ENCODE measurements at regions not wholly inside any gene's neighbourhood (a gene's known extent, or its start where the extent isn't known, plus 50 kb on each side); places are given as distances from the start of the nearest gene placed in this dataset.
"Not testable (repeated sequence)": the region's sequence is repeated elsewhere in the genome, so short reads cannot be mapped to it uniquely, and the experiment has no call there.

DNA sequence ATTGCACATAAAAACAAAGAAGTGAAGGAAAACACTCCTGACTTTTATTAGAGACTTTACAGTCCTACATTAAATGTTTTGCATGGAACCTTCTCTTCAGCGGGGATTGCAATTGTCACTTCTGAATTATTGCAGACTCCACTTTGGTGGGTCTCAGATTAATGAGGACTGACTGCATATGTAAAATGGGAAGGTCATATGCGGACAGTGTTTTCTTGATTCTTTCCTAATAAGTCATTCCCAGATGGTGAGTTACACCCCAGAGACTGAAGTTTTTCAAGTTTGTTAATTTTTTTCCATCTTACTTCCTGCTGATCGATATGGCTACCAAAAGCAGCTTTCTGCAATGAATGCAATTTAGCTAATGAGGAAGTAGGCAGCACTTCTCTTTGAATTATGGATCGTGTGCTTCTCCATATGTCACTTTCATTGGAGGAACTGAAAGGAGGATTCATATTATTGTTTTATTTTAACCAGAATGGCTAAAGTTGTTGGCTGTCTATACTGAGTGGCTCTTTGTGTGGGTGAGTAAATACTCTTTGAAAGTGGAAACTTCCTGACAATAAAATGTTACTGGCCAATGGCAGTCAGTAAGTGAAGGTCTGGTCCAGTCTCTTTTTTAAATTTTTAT, 119.3 kb upstream of the CLNK start:
- TF ChIP-seq CTCF (IDR thresholded peaks at IDR 0.05; ENCODE audit: extremely low read depth, missing control alignments) = no peak
- DNase-seq (ENCODE audit: low spot score) = no peak

- TF ChIP-seq CTCF (IDR thresholded peaks at IDR 0.05; ENCODE audit: extremely low read depth, missing control alignments) = no peak
- DNase-seq (ENCODE audit: low spot score) = no peak
These were observed 102.8 kb upstream of the CLNK start for GRCh38 chr4:10787365-10787764.

- TF ChIP-seq CTCF (IDR thresholded peaks at IDR 0.05; ENCODE audit: extremely low read depth, missing control alignments) = no peak
- DNase-seq (ENCODE audit: low spot score) = no peak
These were observed 100.1 kb upstream of the CLNK start for GRCh38 chr4:10784621-10785020.

DNA sequence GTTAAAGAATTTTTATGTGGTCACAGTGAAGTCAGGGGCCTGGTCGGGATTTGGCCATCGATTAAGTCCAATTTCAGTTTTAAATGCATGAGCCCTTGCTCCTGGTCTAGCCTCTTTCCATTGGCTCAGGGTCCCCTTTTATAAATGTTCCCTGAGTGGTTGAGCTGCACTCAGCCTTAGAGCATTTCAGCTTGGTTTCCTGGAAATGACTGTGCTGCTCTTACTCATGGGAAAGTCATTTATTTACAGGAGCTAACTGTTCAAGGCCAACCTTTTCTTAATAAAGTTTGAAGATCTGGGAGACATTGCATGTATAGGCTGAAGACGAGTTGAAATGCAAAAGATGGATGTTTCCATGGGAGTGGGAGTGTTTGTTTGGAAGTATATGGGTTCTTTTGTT, 98.8 kb upstream of the CLNK start:
- TF ChIP-seq CTCF (IDR thresholded peaks at IDR 0.05; ENCODE audit: extremely low read depth, missing control alignments) = no peak
- DNase-seq (ENCODE audit: low spot score) = no peak

DNA sequence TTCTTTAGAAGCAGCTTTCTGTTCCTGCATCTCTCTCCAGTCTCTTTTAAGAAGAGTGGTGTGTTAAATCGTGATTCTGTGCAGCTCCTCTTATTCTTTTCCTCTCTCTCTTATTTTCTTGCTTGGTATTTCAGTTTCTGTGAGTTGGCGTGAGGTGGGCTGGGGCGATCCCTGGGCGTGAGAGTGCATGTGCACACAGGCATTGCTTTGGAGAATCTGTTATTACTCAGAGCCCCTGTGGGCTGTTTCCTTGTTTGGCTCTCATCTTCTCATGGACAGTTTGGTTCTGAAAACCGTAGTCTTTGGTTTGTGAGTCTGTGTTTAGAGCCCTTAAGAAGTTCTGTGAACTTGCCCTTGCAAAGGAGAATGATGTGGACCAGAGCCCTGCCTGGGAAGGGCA, 97.2 kb upstream of the CLNK start:
- no peak for TF ChIP-seq CTCF (IDR thresholded peaks at IDR 0.05; ENCODE audit: extremely low read depth, missing control alignments)
- peak; percentile 19 for DNase-seq (ENCODE audit: low spot score)

DNA sequence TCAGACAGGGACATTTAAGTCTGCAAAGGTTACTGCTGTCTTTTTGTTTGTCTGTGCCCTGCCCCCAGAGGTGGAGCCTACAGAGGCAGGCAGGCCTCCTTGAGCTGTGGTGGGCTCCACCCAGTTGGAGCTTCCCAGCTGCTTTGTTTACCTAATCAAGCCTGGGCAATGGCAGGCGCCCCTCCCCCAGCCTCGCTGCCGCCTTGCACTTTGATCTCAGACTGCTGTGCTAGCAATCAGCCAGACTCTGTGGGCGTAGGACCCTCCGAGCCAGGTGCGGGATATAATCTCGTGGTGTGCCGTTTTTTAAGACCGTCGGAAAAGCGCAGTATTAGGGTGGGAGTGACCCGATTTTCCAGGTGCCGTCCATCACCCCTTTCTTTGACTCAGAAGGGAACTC, 96.2 kb upstream of the CLNK start:
- not testable (repeated sequence) for DNase-seq (ENCODE audit: low spot score)

DNA sequence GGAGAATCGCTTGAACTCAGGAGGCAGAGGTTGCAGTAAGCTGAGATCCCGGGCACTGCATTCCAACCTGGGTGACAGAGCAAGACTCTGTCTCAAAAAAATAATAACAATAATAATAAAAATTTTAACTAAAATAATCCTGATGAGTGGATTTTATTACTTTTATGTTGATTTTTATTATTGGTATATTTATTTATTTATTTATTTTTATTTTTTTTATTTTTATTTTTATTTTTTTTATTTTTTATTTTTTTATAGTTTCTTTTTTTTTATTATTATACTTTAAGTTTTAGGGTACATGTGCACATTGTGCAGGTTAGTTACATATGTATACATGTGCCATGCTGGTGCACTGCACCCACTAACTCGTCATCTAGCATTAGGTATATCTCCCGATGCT, 90.6 kb upstream of the CLNK start:
- DNase-seq (ENCODE audit: low spot score) = not testable (repeated sequence)

- TF ChIP-seq CTCF (IDR thresholded peaks at IDR 0.05; ENCODE audit: extremely low read depth, missing control alignments) = no peak
- DNase-seq (ENCODE audit: low spot score) = no peak
These were observed 89.1 kb upstream of the CLNK start for GRCh38 chr4:10773656-10774055.
